SW 1271 (cell line): ENCODE measurements at regions not wholly inside any gene's neighbourhood (a gene's known extent, or its start where the extent isn't known, plus 50 kb on each side); places are given as distances from the start of the nearest gene placed in this dataset.

ENCODE experiments used
- DNase-seq, 2 experiments: peaks; one replicate each; lab custom pipeline; 2025; lab: John Stamatoyannopoulos, UW

DNA sequence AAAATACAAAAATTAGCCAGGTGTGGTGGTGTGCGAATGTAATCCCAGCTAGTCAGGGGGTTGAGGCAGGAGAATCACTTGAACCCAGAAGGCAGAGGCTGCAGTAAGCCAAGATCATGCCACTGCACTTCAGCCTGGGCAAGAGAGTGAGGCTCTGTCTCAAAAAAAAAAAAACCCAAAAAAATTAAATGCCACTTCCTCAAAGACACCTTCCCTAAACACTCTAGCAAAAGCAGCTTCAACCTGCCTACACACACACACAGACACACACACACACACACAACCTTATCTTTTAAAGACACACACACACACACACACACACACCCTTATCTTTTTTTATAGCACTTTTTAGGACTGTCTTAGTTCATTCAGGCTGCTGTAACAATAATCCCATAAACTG, 201.7 kb upstream of the PSMD7 start:
- DNase-seq, result no peak

- no peak for DNase-seq
Observed at GRCh38 chr16:74094514-74094913, 202.1 kb upstream of the PSMD7 start.

- no peak for DNase-seq
Observed at GRCh38 chr16:74092336-74092735, 204.3 kb upstream of the PSMD7 start.

DNA sequence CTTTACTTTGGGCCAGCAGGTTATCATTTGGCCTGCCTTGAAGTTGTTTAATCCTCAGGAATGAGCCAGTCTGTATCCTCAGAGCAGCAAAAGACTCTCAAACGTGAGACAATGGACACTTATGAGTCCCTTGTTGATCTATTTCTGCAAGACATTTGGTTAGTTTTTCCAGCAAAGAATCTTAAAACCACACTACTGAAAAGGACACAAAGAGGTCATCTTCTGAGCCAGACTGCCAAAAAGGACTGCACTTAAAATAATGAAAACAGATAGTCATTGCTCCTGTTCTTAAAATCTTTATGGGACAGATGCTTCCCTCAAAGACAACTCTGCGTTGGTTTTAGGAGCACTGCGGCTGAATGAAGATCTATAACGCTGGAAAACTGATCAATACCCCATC, 205.7 kb upstream of the PSMD7 start:
- no peak for DNase-seq

- no peak for DNase-seq
Observed at GRCh38 chr16:74083541-74083940, 213.1 kb upstream of the PSMD7 start.

DNA sequence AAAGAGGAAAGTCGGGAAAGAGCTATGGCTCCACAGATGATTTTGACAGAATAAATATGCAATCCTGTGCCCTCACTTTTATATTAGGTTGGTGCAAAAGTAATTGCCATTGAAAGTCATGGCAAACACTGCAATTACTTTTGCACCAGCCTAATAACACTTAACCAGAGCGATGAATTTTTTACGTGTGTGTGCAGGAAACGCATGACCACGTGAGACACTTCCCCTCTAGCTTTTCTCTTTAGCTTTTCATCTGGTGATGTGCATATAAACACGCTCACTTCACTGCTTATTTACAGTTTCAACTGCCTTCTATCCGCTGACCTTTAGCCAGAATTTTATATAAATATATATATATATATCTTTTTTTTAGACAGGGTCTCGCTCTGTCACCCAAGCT, 216.3 kb upstream of the PSMD7 start:
- DNase-seq, result no peak

DNA sequence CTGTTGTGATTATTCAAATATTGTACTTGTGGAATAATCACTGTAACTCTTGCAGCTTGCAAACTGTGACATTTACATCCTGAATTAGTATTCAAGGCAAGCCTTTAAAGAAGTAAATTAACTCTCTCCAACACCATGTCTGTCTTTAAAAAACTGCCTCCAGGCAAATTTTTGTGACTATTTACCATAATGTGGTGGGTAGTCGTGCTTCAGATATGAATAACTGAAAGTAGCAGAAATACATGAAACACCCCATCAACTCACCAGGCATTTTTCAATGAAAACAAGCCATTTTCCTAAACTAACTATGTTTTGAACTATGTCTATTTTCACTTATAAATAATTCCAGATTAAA, 217.4 kb upstream of the PSMD7 start:
- DNase-seq, result no peak

DNA sequence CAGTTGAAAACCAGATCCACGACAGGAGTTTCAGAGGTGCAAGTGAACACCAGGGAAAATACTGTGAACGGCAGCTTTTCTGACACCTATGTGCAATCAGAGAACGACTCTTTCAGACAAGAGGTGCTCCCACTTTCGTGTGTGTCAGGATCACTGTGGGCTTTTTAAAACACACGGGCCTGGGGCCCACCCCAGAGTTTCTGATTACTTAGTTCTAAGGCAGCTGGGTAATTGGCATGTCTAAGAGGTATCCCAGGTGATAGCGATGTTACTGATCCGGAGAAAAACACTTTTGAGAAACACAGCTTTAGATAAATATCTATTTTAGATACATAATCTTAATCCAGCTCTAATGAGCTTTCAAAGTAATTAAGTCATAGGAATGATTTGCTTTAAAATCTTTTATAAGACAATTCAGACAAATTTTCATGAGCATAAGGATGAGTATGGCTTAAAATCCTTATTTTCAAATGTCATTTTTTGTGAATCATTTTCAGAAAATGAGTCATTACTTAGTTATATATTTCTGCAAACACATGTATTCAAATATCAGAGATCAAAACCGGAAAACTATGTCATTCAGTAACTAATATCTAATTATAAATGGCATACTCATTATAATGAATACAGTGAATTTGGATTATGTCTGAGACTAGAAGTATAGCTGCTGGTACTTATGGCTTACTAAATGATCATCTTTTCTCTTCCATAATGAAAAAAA, 217.9 kb upstream of the PSMD7 start:
- no peak for DNase-seq

- no peak for DNase-seq
Observed at GRCh38 chr16:74076568-74076967, 220.0 kb upstream of the PSMD7 start.

DNA sequence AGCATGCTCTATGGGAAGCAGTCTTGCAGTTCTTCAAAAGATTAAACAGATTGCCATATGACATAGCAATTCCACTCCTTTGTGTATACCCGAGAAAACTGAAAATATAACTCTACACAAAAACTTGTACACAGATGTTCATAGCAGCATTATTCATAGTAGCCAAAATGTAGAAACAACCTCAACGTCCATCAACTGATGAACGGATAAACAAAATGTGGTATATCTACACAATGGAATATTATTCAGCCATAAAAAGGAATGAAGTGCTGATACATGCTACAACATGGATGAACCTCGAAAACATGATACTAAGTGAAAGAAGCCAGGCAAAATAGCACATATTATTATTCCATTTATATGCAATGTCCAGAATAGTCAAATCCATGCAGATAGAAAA, 221.2 kb upstream of the PSMD7 start:
- DNase-seq, result no peak

- DNase-seq, result no peak
Observed at GRCh38 chr16:74073456-74073855, 223.2 kb upstream of the PSMD7 start.

GRCh38 chr16:74071996-74072535, 224.5 kb upstream of the PSMD7 start:
- DNase-seq, result no peak

GRCh38 chr16:74070237-74070636, 226.4 kb upstream of the PSMD7 start:
- DNase-seq, result no peak

DNA sequence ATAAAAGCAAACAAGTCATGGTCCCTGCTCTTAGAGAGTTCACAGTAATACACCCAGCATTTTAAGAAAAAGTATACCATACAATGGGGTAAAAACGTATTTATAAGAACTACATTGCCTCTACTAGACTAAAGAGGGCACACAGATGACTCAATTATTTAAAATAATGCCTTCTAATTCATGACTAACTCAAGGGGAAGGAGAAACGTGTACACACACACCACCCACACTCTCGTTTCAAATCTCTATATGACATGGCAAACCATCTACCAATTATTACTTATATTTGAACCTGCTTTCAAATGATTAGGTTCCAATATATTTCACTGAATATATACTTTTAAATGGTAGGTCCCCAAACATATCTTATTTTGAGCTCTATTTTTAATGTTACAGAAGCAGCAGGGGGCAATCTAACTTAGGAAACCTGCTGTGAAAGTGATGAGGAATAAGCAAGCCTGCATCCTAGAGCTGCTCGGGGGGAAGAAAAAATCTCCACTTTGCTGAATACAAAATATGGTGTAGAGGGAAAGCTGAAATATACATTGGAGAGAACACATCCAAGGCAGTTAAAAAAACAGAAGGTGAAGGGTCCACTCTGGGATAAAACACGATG, 232.4 kb upstream of the PSMD7 start:
- DNase-seq, result no peak

GRCh38 chr16:74053826-74054225, 242.8 kb upstream of the PSMD7 start:
- DNase-seq, result no peak

- DNase-seq, result no peak
Observed at GRCh38 chr16:74053312-74053711, 243.3 kb upstream of the PSMD7 start.

DNA sequence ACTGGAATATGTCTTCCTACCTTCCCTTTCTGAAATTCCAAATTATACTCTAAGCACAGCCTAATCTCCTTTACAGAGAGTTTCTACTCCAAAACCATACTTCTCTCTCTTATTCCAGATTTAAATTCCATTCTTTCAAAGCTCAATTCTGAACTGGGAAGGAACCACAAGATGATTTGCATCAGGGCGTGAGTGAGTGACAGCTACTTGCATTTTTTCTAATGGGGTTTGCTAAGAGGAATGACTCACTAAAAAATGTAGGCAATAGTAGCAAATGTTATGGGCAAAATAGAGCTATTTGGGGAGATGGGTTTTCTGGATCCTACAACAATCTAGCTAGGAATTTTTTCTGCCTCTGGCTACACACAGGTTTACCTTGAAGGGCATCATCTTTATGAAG, 244.6 kb upstream of the PSMD7 start:
- no peak for DNase-seq

DNA sequence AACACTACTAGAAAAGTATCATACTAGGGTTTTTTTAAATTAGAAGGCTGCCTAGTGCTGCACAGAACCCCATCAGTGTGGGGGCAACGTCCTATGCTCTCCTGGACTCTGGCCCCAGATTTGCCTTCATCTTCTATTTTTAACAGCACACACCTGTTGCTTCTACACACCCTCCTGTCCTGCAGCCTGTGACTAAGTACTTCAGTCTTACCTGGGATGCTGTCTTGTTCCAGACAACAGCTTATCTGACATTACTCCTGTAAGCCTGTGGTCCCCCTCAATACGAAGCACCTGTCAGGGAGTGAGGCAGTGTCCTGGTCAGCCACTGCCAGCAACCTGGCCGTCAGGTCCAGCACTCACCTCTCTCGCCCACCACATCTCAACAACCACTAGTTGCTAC, 247.6 kb upstream of the PSMD7 start:
- DNase-seq, result no peak

- no peak for DNase-seq
Observed at GRCh38 chr16:74046524-74046923, 250.1 kb upstream of the PSMD7 start.

GRCh38 chr16:74045513-74045912, 251.1 kb upstream of the PSMD7 start:
- DNase-seq, result no peak

- DNase-seq, result peak in 1 of 2 experiments; percentile 5
Observed at GRCh38 chr16:74035816-74036215, 260.8 kb upstream of the PSMD7 start.

DNA sequence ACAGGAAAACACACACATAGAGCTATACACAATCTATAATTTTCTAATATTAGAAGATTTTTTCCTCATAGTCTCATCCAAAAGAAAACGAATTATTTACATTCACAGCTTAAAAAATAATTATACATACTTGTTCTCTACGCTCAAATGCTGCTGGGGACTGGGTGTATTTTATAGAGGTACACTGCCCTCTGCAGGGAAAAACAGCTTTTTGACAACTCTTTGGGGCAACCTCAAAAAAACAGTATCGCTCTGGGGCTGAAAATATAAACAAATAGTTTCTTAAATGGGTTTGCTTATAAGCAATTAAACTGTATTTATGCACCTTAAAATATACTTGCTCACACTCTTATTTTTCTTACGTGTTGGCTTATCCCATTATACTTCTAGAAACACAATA, 261.8 kb upstream of the PSMD7 start:
- DNase-seq, result no peak

- no peak for DNase-seq
Observed at GRCh38 chr16:74034200-74034599, 262.4 kb upstream of the PSMD7 start.

- no peak for DNase-seq
Observed at GRCh38 chr16:74033441-74033995, 263.1 kb upstream of the PSMD7 start.
